T-helper 2 cell treated with Interferon-gamma antibody and Interleukin-4, amounts not matched to agents 5 μg/mL and 100 μg/mL, for 36 hours (primary cell): ENCODE measurements at regions not wholly inside any gene's neighbourhood (a gene's known extent, or its start where the extent isn't known, plus 50 kb on each side); places are given as distances from the start of the nearest gene placed in this dataset.

Experiments used
- DNase-seq: peaks from one replicate; pipeline ENCODE4 v3.0.0; 2021; ENCODE audit warnings: low spot score
- H3K27ac Mint-ChIP-seq: one replicate; pipeline ENCODE4 v1.8.0; 2021; ENCODE audit warnings: mild to moderate bottlenecking, mixed read lengths
- H3K27me3 Mint-ChIP-seq: one replicate; pipeline ENCODE4 v1.8.0; 2021; ENCODE audit warnings: low read depth, mixed read lengths
- H3K36me3 Mint-ChIP-seq: one replicate; pipeline ENCODE4 v1.8.0; 2021; ENCODE audit warnings: low read depth, mixed read lengths
- H3K4me1 Mint-ChIP-seq: one replicate; pipeline ENCODE4 v1.8.0; 2021; ENCODE audit warnings: low read depth, mixed read lengths
- H3K4me3 Mint-ChIP-seq: one replicate; pipeline ENCODE4 v1.8.0; 2022; ENCODE audit warnings: mild to moderate bottlenecking, moderate library complexity, mixed read lengths
- H3K9me3 Mint-ChIP-seq: one replicate; pipeline ENCODE4 v1.8.0; 2021; ENCODE audit warnings: mixed read lengths

DNA sequence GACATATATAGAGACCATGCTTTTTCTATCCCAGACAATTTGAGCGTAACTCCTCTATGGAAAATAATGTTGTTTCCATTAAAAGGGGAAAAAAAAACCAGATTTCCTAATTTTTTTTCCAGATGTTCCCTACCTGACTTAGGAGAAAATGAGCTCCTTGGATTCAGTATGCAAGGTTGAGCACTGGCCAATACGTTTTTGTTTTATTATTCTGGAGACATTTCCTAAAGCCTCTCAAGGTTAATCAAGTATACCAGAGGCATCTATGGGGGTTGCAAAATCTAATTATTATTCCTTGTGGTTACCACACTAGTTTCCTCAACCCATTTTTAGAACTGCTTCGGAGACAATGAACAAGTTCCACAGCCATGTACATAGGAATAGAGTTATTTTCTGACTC, 291.3 kb downstream of the SLC16A7 start:
- no peak for DNase-seq
- Mint-ChIP-seq H3K36me3 (no peaks in the 10 kb centered on the region), H3K9me3 (no peaks in the 10 kb centered on the region), H3K4me1 (no peaks in the 10 kb centered on the region), H3K4me3 (no peak overlapping the region), H3K27me3 (no peaks in the 10 kb centered on the region), H3K27ac (no peak overlapping the region)

GRCh38 chr12:59890896-59891579, 295.2 kb downstream of the SLC16A7 start:
- Mint-ChIP-seq H3K27ac (no peak overlapping the region), H3K9me3 (no peaks in the 10 kb centered on the region), H3K4me3 (no peak overlapping the region), H3K36me3 (no peaks in the 10 kb centered on the region), H3K4me1 (no peaks in the 10 kb centered on the region), H3K27me3 (no peaks in the 10 kb centered on the region)
- DNase-seq, result no peak

DNA sequence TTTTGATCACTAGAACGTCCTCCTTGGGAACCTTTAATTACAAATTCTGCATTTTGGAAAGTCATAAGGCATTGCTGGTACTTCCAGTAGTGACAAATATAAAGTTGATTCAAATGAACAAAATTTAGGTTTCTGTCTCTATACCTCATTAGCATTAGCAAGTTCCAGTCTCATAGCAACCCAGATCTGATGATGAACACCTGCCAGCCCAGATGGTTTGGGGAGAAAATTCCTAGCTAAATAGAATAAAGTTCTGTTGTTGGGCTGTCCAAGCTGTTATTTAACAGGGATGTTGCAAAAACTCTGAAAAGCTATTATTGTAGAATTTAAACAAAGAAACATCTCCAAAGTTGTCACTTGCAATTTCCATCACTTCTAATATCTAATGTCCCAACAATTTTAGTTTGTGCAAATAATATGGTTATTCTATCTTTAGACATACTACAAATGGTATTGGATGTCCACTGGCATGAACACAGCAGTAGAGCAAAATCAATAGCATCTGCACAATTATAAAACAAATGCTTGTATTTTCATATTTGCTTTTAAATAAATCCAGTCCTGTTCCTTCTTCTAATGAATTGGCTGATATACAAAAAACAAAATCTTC, 299.4 kb downstream of the SLC16A7 start:
- H3K36me3 Mint-ChIP-seq, result no peaks in the 10 kb centered on the region
- no peaks in the 10 kb centered on the region for H3K27me3 Mint-ChIP-seq

GRCh38 chr12:59904874-59905521, 309.2 kb downstream of the SLC16A7 start:
- Mint-ChIP-seq H3K27me3 (no peaks in the 10 kb centered on the region), H3K27ac (no peak overlapping the region), H3K4me3 (no peak overlapping the region), H3K4me1 (no peaks in the 10 kb centered on the region), H3K9me3 (no peaks in the 10 kb centered on the region), H3K36me3 (no peaks in the 10 kb centered on the region)
- DNase-seq, result no peak

More for the DNA sequence above, 299.4 kb downstream of the SLC16A7 start:
- Mint-ChIP-seq H3K9me3 (no peaks in the 10 kb centered on the region), H3K4me3 (no peak overlapping the region), H3K4me1 (no peaks in the 10 kb centered on the region), H3K27ac (no peak overlapping the region)
- DNase-seq, result no peak

- Mint-ChIP-seq H3K27ac (no peak overlapping the region), H3K9me3 (no peaks in the 10 kb centered on the region), H3K27me3 (no peaks in the 10 kb centered on the region), H3K4me1 (no peaks in the 10 kb centered on the region), H3K36me3 (no peaks in the 10 kb centered on the region), H3K4me3 (no peak overlapping the region)
- DNase-seq, result no peak
Measured at GRCh38 chr12:59911516-59911915, 315.7 kb downstream of the SLC16A7 start.

GRCh38 chr12:59916988-59917387, 321.2 kb downstream of the SLC16A7 start:
- Mint-ChIP-seq H3K4me1 (no peaks in the 10 kb centered on the region), H3K36me3 (no peaks in the 10 kb centered on the region), H3K4me3 (no peak overlapping the region), H3K27ac (no peak overlapping the region), H3K27me3 (no peaks in the 10 kb centered on the region), H3K9me3 (no peaks in the 10 kb centered on the region)
- DNase-seq, result no peak

GRCh38 chr12:59927032-59927431, 331.2 kb downstream of the SLC16A7 start:
- Mint-ChIP-seq H3K4me3 (no peak overlapping the region), H3K4me1 (no peaks in the 10 kb centered on the region), H3K27ac (no peak overlapping the region), H3K36me3 (no peaks in the 10 kb centered on the region), H3K9me3 (peaks cover 3% of the 10 kb centered on the region), H3K27me3 (no peaks in the 10 kb centered on the region)
- no peak for DNase-seq

DNA sequence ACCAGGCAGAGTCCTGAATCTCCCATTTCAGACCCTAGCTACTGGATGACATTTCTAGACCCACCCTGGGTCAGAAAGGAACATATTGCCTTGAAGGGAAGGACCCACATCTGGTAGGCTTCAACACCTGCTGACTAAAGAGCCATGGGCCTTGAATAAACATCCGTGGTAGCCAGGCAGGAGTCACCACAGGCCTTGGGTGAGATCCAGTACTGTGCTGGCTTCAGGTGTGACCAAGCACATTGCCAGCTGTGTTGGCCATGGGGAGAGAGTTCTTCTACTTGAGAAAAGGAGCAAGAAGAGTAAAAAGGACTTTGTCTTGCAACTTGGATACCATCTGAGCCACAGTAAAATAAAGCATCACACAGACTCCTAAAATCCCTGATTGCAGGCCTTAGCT, 332.6 kb downstream of the SLC16A7 start:
- H3K36me3 Mint-ChIP-seq, result no peaks in the 10 kb centered on the region
- H3K27me3 Mint-ChIP-seq, result no peaks in the 10 kb centered on the region
- H3K4me1 Mint-ChIP-seq, result no peaks in the 10 kb centered on the region
- no peak for DNase-seq
- peaks cover 3% of the 10 kb centered on the region for H3K9me3 Mint-ChIP-seq
- H3K4me3 Mint-ChIP-seq, result no peak overlapping the region
- H3K27ac Mint-ChIP-seq, result no peak overlapping the region

DNA sequence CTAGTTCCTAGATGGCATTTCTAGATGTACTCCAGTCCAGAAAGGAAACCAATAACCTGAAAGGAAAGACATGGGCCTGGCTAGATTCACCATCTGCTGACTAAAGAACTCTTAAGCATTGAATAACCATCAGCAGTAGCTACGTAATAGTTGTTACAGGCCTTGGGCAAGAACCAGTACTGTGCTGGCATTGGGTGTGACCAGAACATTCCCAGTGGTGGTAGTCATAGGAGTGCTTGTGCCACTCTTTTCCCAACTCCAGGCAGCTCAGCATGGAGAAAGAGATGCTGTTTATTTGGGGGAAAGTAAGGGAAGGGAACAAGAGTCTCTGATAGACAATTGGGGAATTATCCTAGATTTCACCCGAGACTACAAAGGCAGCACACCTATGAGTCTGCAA, 333.3 kb downstream of the SLC16A7 start:
- Mint-ChIP-seq H3K36me3 (no peaks in the 10 kb centered on the region), H3K9me3 (peaks cover 3% of the 10 kb centered on the region), H3K4me3 (no peak overlapping the region), H3K27me3 (no peaks in the 10 kb centered on the region), H3K27ac (no peak overlapping the region), H3K4me1 (no peaks in the 10 kb centered on the region)
- DNase-seq, result no peak

GRCh38 chr12:59934486-59934885, 338.7 kb downstream of the SLC16A7 start:
- Mint-ChIP-seq H3K9me3 (peaks cover 3% of the 10 kb centered on the region), H3K4me3 (no peak overlapping the region), H3K27me3 (no peaks in the 10 kb centered on the region), H3K4me1 (no peaks in the 10 kb centered on the region), H3K27ac (no peak overlapping the region), H3K36me3 (no peaks in the 10 kb centered on the region)
- no peak for DNase-seq

DNA sequence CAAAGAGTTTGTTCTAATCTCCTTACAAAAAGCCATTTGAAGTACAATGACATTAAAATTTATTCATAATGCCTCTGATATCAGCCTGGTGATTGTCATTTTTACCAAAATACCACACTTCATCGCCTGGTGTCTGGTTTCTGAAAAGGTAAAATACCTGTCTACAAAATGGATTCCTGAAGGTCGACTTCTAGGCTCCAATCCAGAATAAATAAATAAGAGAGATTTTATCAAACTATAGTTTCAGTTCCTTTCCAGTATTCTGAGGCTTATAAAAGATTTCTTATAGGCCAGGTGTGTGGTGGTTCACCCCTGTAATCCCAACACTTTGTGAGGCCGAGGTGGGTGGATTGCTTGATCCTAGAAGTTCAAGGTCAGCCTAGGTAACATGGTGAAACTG, 340.7 kb downstream of the SLC16A7 start:
- H3K9me3 Mint-ChIP-seq, result no peaks in the 10 kb centered on the region

DNA sequence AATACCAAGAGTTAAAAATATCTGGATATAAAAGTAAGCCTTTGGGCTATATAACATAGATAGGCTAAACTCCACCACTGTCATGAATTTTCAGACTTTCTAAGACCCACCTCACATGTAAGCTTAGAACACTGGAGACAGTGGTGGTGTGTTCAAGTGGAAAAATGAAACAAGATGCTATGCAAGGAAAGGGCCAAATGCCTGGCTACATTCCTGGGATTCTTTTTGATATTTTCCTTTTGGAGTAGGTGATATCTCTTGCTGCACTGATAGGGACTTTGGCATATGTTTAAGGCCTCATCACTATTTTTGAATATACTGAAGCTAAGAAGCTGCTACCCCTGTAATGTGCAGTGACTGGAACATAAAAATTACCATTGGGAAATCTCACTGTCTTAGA, 341.3 kb downstream of the SLC16A7 start:
- no peak overlapping the region for H3K27ac Mint-ChIP-seq
- H3K27me3 Mint-ChIP-seq, result no peaks in the 10 kb centered on the region
- no peak for DNase-seq
- H3K4me3 Mint-ChIP-seq, result no peak overlapping the region
- no peaks in the 10 kb centered on the region for H3K36me3 Mint-ChIP-seq
- H3K4me1 Mint-ChIP-seq, result no peaks in the 10 kb centered on the region
- no peaks in the 10 kb centered on the region for H3K9me3 Mint-ChIP-seq

More for the DNA sequence above, 340.7 kb downstream of the SLC16A7 start:
- DNase-seq, result no peak
- Mint-ChIP-seq H3K4me3 (no peak overlapping the region), H3K27me3 (no peaks in the 10 kb centered on the region), H3K4me1 (no peaks in the 10 kb centered on the region), H3K36me3 (no peaks in the 10 kb centered on the region), H3K27ac (no peak overlapping the region)

- Mint-ChIP-seq H3K4me1 (no peaks in the 10 kb centered on the region), H3K36me3 (no peaks in the 10 kb centered on the region), H3K27ac (no peak overlapping the region), H3K9me3 (no peaks in the 10 kb centered on the region), H3K4me3 (no peak overlapping the region), H3K27me3 (no peaks in the 10 kb centered on the region)
- no peak for DNase-seq
Measured at GRCh38 chr12:59938190-59938962, 342.5 kb downstream of the SLC16A7 start.
